ENCODE measurements at regions not wholly inside any gene's neighbourhood (a gene's known extent, or its start where the extent isn't known, plus 50 kb on each side); places are given as distances from the start of the nearest gene placed in this dataset.

- Histone ChIP-seq H3K9me3 (no peaks in the 10 kb centered on the region), H3K4me3 (no peak overlapping the region), H3K4me1 (ENCODE audit: low read depth) (no peaks in the 10 kb centered on the region), H3K36me3 (ENCODE audit: low read depth) (no peaks in the 10 kb centered on the region)
- DNase-seq (no peak), ATAC-seq (no peak)
- TF ChIP-seq CTCF (IDR thresholded peaks at IDR 0.05), result no peak
- intact Hi-C loops (cut with DNase I, micrococcal nuclease), result no loop called here
Observed at GRCh38 chr5:6253846-6254245, 124.5 kb downstream of the MED10 start.

- H3K4me3 ChIP-seq, result no peak overlapping the region
- no peaks in the 10 kb centered on the region for H3K36me3 ChIP-seq (ENCODE audit: low read depth)
- intact Hi-C loops (cut with DNase I, micrococcal nuclease), result no loop called here
- DNase-seq (no peak), ATAC-seq (no peak)
- no peak for TF ChIP-seq CTCF (IDR thresholded peaks at IDR 0.05)
- no peaks in the 10 kb centered on the region for H3K9me3 ChIP-seq
- H3K4me1 ChIP-seq (ENCODE audit: low read depth), result no peaks in the 10 kb centered on the region
Observed at GRCh38 chr5:6253281-6253680, 125.1 kb downstream of the MED10 start.

- intact Hi-C loops (cut with DNase I, micrococcal nuclease), result no loop called here
Observed at GRCh38 chr5:6252581-6252980, 125.8 kb downstream of the MED10 start.

GRCh38 chr5:6251565-6252102, 126.7 kb downstream of the MED10 start:
- DNase-seq (no peak), ATAC-seq (no peak)
- intact Hi-C loops (cut with DNase I, micrococcal nuclease), result no loop called here
- TF ChIP-seq CTCF (IDR thresholded peaks at IDR 0.05), result no peak
- Histone ChIP-seq H3K36me3 (ENCODE audit: low read depth) (no peaks in the 10 kb centered on the region), H3K4me1 (ENCODE audit: low read depth) (no peaks in the 10 kb centered on the region), H3K9me3 (no peaks in the 10 kb centered on the region), H3K4me3 (no peak overlapping the region)

More at GRCh38 chr5:6252581-6252980, 125.8 kb downstream of the MED10 start:
- no peak for ATAC-seq
- H3K4me1 ChIP-seq (ENCODE audit: low read depth), result no peaks in the 10 kb centered on the region
- H3K9me3 ChIP-seq, result no peaks in the 10 kb centered on the region
- DNase-seq, result no peak
- TF ChIP-seq CTCF (IDR thresholded peaks at IDR 0.05), result no peak
- no peak overlapping the region for H3K4me3 ChIP-seq
- H3K36me3 ChIP-seq (ENCODE audit: low read depth), result no peaks in the 10 kb centered on the region

- no peak for TF ChIP-seq CTCF (IDR thresholded peaks at IDR 0.05)
- H3K4me3 ChIP-seq, result no peak overlapping the region
- intact Hi-C loops (cut with DNase I, micrococcal nuclease), result no loop called here
- no peaks in the 10 kb centered on the region for H3K9me3 ChIP-seq
- no peak for DNase-seq
- no peaks in the 10 kb centered on the region for H3K4me1 ChIP-seq (ENCODE audit: low read depth)
- H3K36me3 ChIP-seq (ENCODE audit: low read depth), result no peaks in the 10 kb centered on the region
- ATAC-seq, result no peak
Observed at GRCh38 chr5:6250121-6250520, 128.2 kb downstream of the MED10 start.

- Histone ChIP-seq H3K9me3 (no peaks in the 10 kb centered on the region), H3K36me3 (ENCODE audit: low read depth) (no peaks in the 10 kb centered on the region), H3K4me3 (no peak overlapping the region), H3K4me1 (ENCODE audit: low read depth) (no peaks in the 10 kb centered on the region)
- no peak for ATAC-seq
- intact Hi-C loops (cut with DNase I, micrococcal nuclease), result no loop called here
- DNase-seq, result no peak
- no peak for TF ChIP-seq CTCF (IDR thresholded peaks at IDR 0.05)
Observed at GRCh38 chr5:6248132-6248531, 130.2 kb downstream of the MED10 start.

Data from mucosa of descending colon (tissue), 3 donors.